Natural killer cell (primary cell): ENCODE measurements at regions not wholly inside any gene's neighbourhood (a gene's known extent, or its start where the extent isn't known, plus 50 kb on each side); places are given as distances from the start of the nearest gene placed in this dataset.

Experiments used
- ATAC-seq, 3 donors: fragments of 150-1000 bp in 2 of 3; fragments of 200-7000 bp in 1 of 3; cut with Tn5 transposase; 1 replicate in 1 of 3; 2 replicates in 2 of 3; pipeline ENCODE4 v1.10.0; 2021; ENCODE audit warnings: mild to moderate bottlenecking in 2 of 3, moderate library complexity in 2 of 3
- DNase-seq, 2 donors: peaks; one replicate each; pipeline versions ENCODE4 v3.0.0 to v3.0.0-alpha.2; 2013 to 2021; ENCODE audit warnings: mixed read lengths in 1 of 2
- H3K27ac ChIP-seq: one replicate; pipeline ENCODE4 v1.5.1; 2013; ENCODE audit warnings: mild to moderate bottlenecking, low read length
- H3K27me3 ChIP-seq: one replicate; pipeline ENCODE4 v1.6.1; 2013; ENCODE audit warnings: low read length; ENCODE audit not compliant: control insufficient read depth, insufficient read depth
- H3K36me3 ChIP-seq: one replicate; pipeline ENCODE4 v1.6.1; 2013; ENCODE audit warnings: low read length; ENCODE audit not compliant: control insufficient read depth, insufficient read depth
- H3K4me1 ChIP-seq: one replicate; pipeline ENCODE4 v1.6.1; 2013; ENCODE audit warnings: low read length; ENCODE audit not compliant: control insufficient read depth, insufficient read depth
- H3K4me3 ChIP-seq: one replicate; pipeline ENCODE4 v1.5.1; 2013; ENCODE audit warnings: low read length
- H3K9me3 ChIP-seq: one replicate; pipeline ENCODE4 v1.6.1; 2013; ENCODE audit warnings: low read length; ENCODE audit not compliant: control insufficient read depth, insufficient read depth
- H3K27ac Mint-ChIP-seq, 2 donors: one replicate each; pipeline ENCODE4 v1.8.0; 2022; ENCODE audit warnings: mild to moderate bottlenecking in 2 of 2, mixed read lengths in 2 of 2, moderate library complexity in 1 of 2
- H3K27me3 Mint-ChIP-seq, 2 donors: one replicate each; pipeline ENCODE4 v1.8.0; 2022; ENCODE audit warnings: low read depth in 2 of 2, mixed read lengths in 2 of 2
- H3K36me3 Mint-ChIP-seq: one replicate; pipeline ENCODE4 v1.8.0; 2022; ENCODE audit warnings: mixed read lengths
- H3K4me1 Mint-ChIP-seq, 2 donors: one replicate each; pipeline ENCODE4 v1.8.0; 2022; ENCODE audit warnings: mixed read lengths in 2 of 2
- H3K4me3 Mint-ChIP-seq: one replicate; pipeline ENCODE4 v1.8.0; 2022; ENCODE audit warnings: mild to moderate bottlenecking, moderate library complexity, mixed read lengths
- H3K9me3 Mint-ChIP-seq, 2 donors: one replicate each; pipeline ENCODE4 v1.8.0; 2022; ENCODE audit warnings: mixed read lengths in 2 of 2
- CTCF ChIP-seq: fragments of 200-600 bp; IDR thresholded peaks from one replicate; pipeline ENCODE4 v1.8.0; 2022; ENCODE audit warnings: antibody characterized with exemption
- WGBS: methylation state at CpG from one replicate; pipeline ENCODE4 v1.1.7; 2013; ENCODE audit warnings: missing lambda C conversion rate; ENCODE audit not compliant: insufficient coverage; 5-methylcytosine and 5-hydroxymethylcytosine counted together
- intact Hi-C: fragments of 100-400 bp; cut with micrococcal nuclease; formaldehyde crosslinking; loops from one replicate; pipeline ENCODE4 v1.14.2; 2022

- Histone ChIP-seq H3K9me3 (no peaks in the 10 kb centered on the region), H3K4me1 (no peaks in the 10 kb centered on the region), H3K4me3 (no peak overlapping the region), H3K27ac (no peak overlapping the region), H3K36me3 (no peaks in the 10 kb centered on the region), H3K27me3 (no peaks in the 10 kb centered on the region)
- Mint-ChIP-seq H3K4me1 (no peaks in the 10 kb centered on the region), H3K9me3 (no peaks in the 10 kb centered on the region), H3K27me3 (peaks cover 0 to 21% of the 10 kb centered on the region in 2 donors), H3K4me3 (no peak overlapping the region), H3K36me3 (no peaks in the 10 kb centered on the region), H3K27ac (no peak overlapping the region)
- DNase-seq (no peak), ATAC-seq (no peak)
- intact Hi-C loops = no loop called here
- 86% methylated on average over 2 of the region's 2 CpGs for WGBS
- no peak for TF ChIP-seq CTCF
Observed at GRCh38 chr5:56443826-56444225, 210.7 kb upstream of the ANKRD55 start.

GRCh38 chr5:56440871-56441740, 208.0 kb upstream of the ANKRD55 start:
- WGBS = 93% methylated on average over 3 of the region's 7 CpGs
- Mint-ChIP-seq H3K4me1 (no peaks in the 10 kb centered on the region), H3K36me3 (no peaks in the 10 kb centered on the region), H3K27me3 (peaks cover 2 to 21% of the 10 kb centered on the region in 2 donors), H3K27ac (no peak overlapping the region), H3K4me3 (no peak overlapping the region), H3K9me3 (no peaks in the 10 kb centered on the region)
- no peak overlapping the region for H3K27ac ChIP-seq
- no peaks in the 10 kb centered on the region for H3K36me3 ChIP-seq
- no peak for TF ChIP-seq CTCF
- no peak overlapping the region for H3K4me3 ChIP-seq
- intact Hi-C loops = no loop called here
- DNase-seq (no peak), ATAC-seq (no peak)
- H3K4me1 ChIP-seq = no peaks in the 10 kb centered on the region
- H3K9me3 ChIP-seq = no peaks in the 10 kb centered on the region
- no peaks in the 10 kb centered on the region for H3K27me3 ChIP-seq

- peaks cover 8 to 10% of the 10 kb centered on the region in 2 donors for H3K27me3 Mint-ChIP-seq
- intact Hi-C loops = no loop called here
- Histone ChIP-seq H3K4me3 (no peak overlapping the region), H3K36me3 (no peaks in the 10 kb centered on the region), H3K27ac (no peak overlapping the region), H3K9me3 (no peaks in the 10 kb centered on the region), H3K27me3 (no peaks in the 10 kb centered on the region), H3K4me1 (no peaks in the 10 kb centered on the region)
- H3K36me3 Mint-ChIP-seq = no peaks in the 10 kb centered on the region
- no peaks in the 10 kb centered on the region for H3K4me1 Mint-ChIP-seq
- WGBS = 80% methylated on average over 3 of the region's 3 CpGs
- no peak for DNase-seq
- no peak overlapping the region for H3K4me3 Mint-ChIP-seq
- TF ChIP-seq CTCF = no peak
- no peaks in the 10 kb centered on the region for H3K9me3 Mint-ChIP-seq
- no peak overlapping the region for H3K27ac Mint-ChIP-seq
- ATAC-seq = no peak
Observed at GRCh38 chr5:56434986-56435385, 201.9 kb upstream of the ANKRD55 start.
